ENCODE measurements at regions not wholly inside any gene's neighbourhood (a gene's known extent, or its start where the extent isn't known, plus 50 kb on each side); places are given as distances from the start of the nearest gene placed in this dataset.
"Not testable (repeated sequence)": the region's sequence is repeated elsewhere in the genome, so short reads cannot be mapped to it uniquely, and the experiment has no call there.

GRCh38 chr14:30023350-30023749, 95.7 kb upstream of the PRKD1 start:
- H3K9me3 ChIP-seq (ENCODE audit: control extremely low read depth in 1 of 5, control insufficient read depth in 4 of 5, insufficient read depth in 2 of 5, low read depth in 1 of 5, low read length in 4 of 5); H3K4me3 ChIP-seq (ENCODE audit: control insufficient read depth in 1 of 7, extremely low read depth in 1 of 7, insufficient read depth in 4 of 7, low read depth in 2 of 7, low read length in 6 of 7); H3K36me3 ChIP-seq (ENCODE audit: control insufficient read depth in 4 of 4, insufficient read depth in 4 of 4, low read length in 3 of 4); H3K27ac ChIP-seq (ENCODE audit: insufficient read depth in 1 of 2, low read depth in 1 of 2, low read length in 2 of 2, poor library complexity in 1 of 2, severe bottlenecking in 2 of 2); H3K4me1 ChIP-seq (ENCODE audit: control extremely low read depth in 1 of 4, control insufficient read depth in 4 of 4, insufficient read depth in 4 of 4, low read length in 3 of 4); CTCF ChIA-PET; POLR2A ChIA-PET; DNase-seq; H3K27me3 ChIP-seq (replicated peaks in 2 of 5; ENCODE audit: control insufficient read depth in 4 of 5, insufficient read depth in 5 of 5, low read length in 4 of 5): not testable (repeated sequence)
- 95% methylated on average over 4 of the region's 5 CpGs for WGBS (ENCODE audit: insufficient coverage)

GRCh38 chr14:30034152-30034551, 106.5 kb upstream of the PRKD1 start:
- no peaks in the 10 kb centered on the region for H3K4me1 ChIP-seq (ENCODE audit: control extremely low read depth in 1 of 4, control insufficient read depth in 4 of 4, insufficient read depth in 4 of 4, low read length in 3 of 4)
- POLR2A ChIA-PET = no interaction called here
- H3K36me3 ChIP-seq (ENCODE audit: control insufficient read depth in 4 of 4, insufficient read depth in 4 of 4, low read length in 3 of 4) = no peaks in the 10 kb centered on the region
- H3K9me3 ChIP-seq (ENCODE audit: control extremely low read depth in 1 of 5, control insufficient read depth in 4 of 5, insufficient read depth in 2 of 5, low read depth in 1 of 5, low read length in 4 of 5) = peaks cover 0 to 4% (median 0%) of the 10 kb centered on the region in 5 experiments
- CTCF ChIA-PET = no interaction called here
- no peak overlapping the region for H3K27ac ChIP-seq (ENCODE audit: insufficient read depth in 1 of 2, low read depth in 1 of 2, low read length in 2 of 2, poor library complexity in 1 of 2, severe bottlenecking in 2 of 2)
- H3K4me3 ChIP-seq (ENCODE audit: control insufficient read depth in 1 of 7, extremely low read depth in 1 of 7, insufficient read depth in 4 of 7, low read depth in 2 of 7, low read length in 6 of 7) = no peak overlapping the region
- H3K27me3 ChIP-seq (replicated peaks in 2 of 5; ENCODE audit: control insufficient read depth in 4 of 5, insufficient read depth in 5 of 5, low read length in 4 of 5) = no peaks in the 10 kb centered on the region
- WGBS (ENCODE audit: insufficient coverage) = no CpG with 5 or more reads among the region's 1 CpG
- no peak for DNase-seq

DNA sequence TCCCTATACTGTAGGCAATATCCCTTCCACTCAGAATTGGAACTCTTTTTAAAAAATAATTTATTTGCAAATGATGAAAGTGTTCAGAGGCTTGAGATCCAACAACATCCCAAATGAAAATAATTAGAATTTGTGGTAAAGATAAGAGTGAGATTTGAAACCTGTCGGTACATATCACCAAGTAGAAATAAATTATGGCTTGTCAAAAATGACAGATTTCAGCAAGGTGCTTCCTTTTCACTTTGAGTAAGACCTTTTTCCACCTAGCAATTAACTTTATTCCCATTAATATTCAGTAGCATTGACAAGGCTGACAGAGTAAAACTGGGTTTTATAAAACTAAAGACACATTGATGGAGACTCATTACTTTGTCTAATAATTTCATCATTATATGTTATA, 107.7 kb upstream of the PRKD1 start:
- Histone ChIP-seq H3K4me3 (ENCODE audit: control insufficient read depth in 1 of 7, extremely low read depth in 1 of 7, insufficient read depth in 4 of 7, low read depth in 2 of 7, low read length in 6 of 7) (no peak overlapping the region), H3K9me3 (ENCODE audit: control extremely low read depth in 1 of 5, control insufficient read depth in 4 of 5, insufficient read depth in 2 of 5, low read depth in 1 of 5, low read length in 4 of 5) (peaks cover 0 to 4% (median 0%) of the 10 kb centered on the region in 5 experiments), H3K4me1 (ENCODE audit: control extremely low read depth in 1 of 4, control insufficient read depth in 4 of 4, insufficient read depth in 4 of 4, low read length in 3 of 4) (no peaks in the 10 kb centered on the region), H3K27me3 (replicated peaks in 2 of 5; ENCODE audit: control insufficient read depth in 4 of 5, insufficient read depth in 5 of 5, low read length in 4 of 5) (no peaks in the 10 kb centered on the region), H3K27ac (ENCODE audit: insufficient read depth in 1 of 2, low read depth in 1 of 2, low read length in 2 of 2, poor library complexity in 1 of 2, severe bottlenecking in 2 of 2) (no peak overlapping the region), H3K36me3 (ENCODE audit: control insufficient read depth in 4 of 4, insufficient read depth in 4 of 4, low read length in 3 of 4) (no peaks in the 10 kb centered on the region)
- POLR2A ChIA-PET = no interaction called here
- 40% methylated on average over 1 of the region's 1 CpG for WGBS (ENCODE audit: insufficient coverage)
- CTCF ChIA-PET = interaction anchor here (0.5 kb wide), 1 partner anchor 187 kb away, joined by 3 read pairs; no protein-coding TSS in a partner anchor
- no peak for DNase-seq

- H3K36me3 ChIP-seq (ENCODE audit: control insufficient read depth in 4 of 4, insufficient read depth in 4 of 4, low read length in 3 of 4) = no peaks in the 10 kb centered on the region
- no peak overlapping the region for H3K4me3 ChIP-seq (ENCODE audit: control insufficient read depth in 1 of 7, extremely low read depth in 1 of 7, insufficient read depth in 4 of 7, low read depth in 2 of 7, low read length in 6 of 7)
- 81% methylated on average over 4 of the region's 5 CpGs for WGBS (ENCODE audit: insufficient coverage)
- POLR2A ChIA-PET = interaction anchor here (0.5 kb wide), 1 partner anchor 267 kb away, joined by 3 read pairs; no protein-coding TSS in a partner anchor
- no peak overlapping the region for H3K27ac ChIP-seq (ENCODE audit: insufficient read depth in 1 of 2, low read depth in 1 of 2, low read length in 2 of 2, poor library complexity in 1 of 2, severe bottlenecking in 2 of 2)
- no peaks in the 10 kb centered on the region for H3K27me3 ChIP-seq (replicated peaks in 2 of 5; ENCODE audit: control insufficient read depth in 4 of 5, insufficient read depth in 5 of 5, low read length in 4 of 5)
- H3K4me1 ChIP-seq (ENCODE audit: control extremely low read depth in 1 of 4, control insufficient read depth in 4 of 4, insufficient read depth in 4 of 4, low read length in 3 of 4) = no peaks in the 10 kb centered on the region
- DNase-seq = no peak
- no peaks in the 10 kb centered on the region for H3K9me3 ChIP-seq (ENCODE audit: control extremely low read depth in 1 of 5, control insufficient read depth in 4 of 5, insufficient read depth in 2 of 5, low read depth in 1 of 5, low read length in 4 of 5)
- CTCF ChIA-PET = no interaction called here
These were observed 118.1 kb upstream of the PRKD1 start for GRCh38 chr14:30045720-30046119.

- Histone ChIP-seq H3K9me3 (ENCODE audit: control extremely low read depth in 1 of 5, control insufficient read depth in 4 of 5, insufficient read depth in 2 of 5, low read depth in 1 of 5, low read length in 4 of 5) (no peaks in the 10 kb centered on the region), H3K27ac (ENCODE audit: insufficient read depth in 1 of 2, low read depth in 1 of 2, low read length in 2 of 2, poor library complexity in 1 of 2, severe bottlenecking in 2 of 2) (no peak overlapping the region), H3K4me1 (ENCODE audit: control extremely low read depth in 1 of 4, control insufficient read depth in 4 of 4, insufficient read depth in 4 of 4, low read length in 3 of 4) (no peaks in the 10 kb centered on the region), H3K36me3 (ENCODE audit: control insufficient read depth in 4 of 4, insufficient read depth in 4 of 4, low read length in 3 of 4) (no peaks in the 10 kb centered on the region), H3K4me3 (ENCODE audit: control insufficient read depth in 1 of 7, extremely low read depth in 1 of 7, insufficient read depth in 4 of 7, low read depth in 2 of 7, low read length in 6 of 7) (no peak overlapping the region), H3K27me3 (replicated peaks in 2 of 5; ENCODE audit: control insufficient read depth in 4 of 5, insufficient read depth in 5 of 5, low read length in 4 of 5) (no peaks in the 10 kb centered on the region)
- POLR2A ChIA-PET = no interaction called here
- DNase-seq = no peak
- CTCF ChIA-PET = no interaction called here
- 90% methylated on average over 1 of the region's 2 CpGs for WGBS (ENCODE audit: insufficient coverage)
These were observed 125.5 kb upstream of the PRKD1 start for GRCh38 chr14:30053103-30053502.

- Histone ChIP-seq H3K9me3 (ENCODE audit: control extremely low read depth in 1 of 5, control insufficient read depth in 4 of 5, insufficient read depth in 2 of 5, low read depth in 1 of 5, low read length in 4 of 5) (no peaks in the 10 kb centered on the region), H3K4me1 (ENCODE audit: control extremely low read depth in 1 of 4, control insufficient read depth in 4 of 4, insufficient read depth in 4 of 4, low read length in 3 of 4) (no peaks in the 10 kb centered on the region), H3K27ac (ENCODE audit: insufficient read depth in 1 of 2, low read depth in 1 of 2, low read length in 2 of 2, poor library complexity in 1 of 2, severe bottlenecking in 2 of 2) (no peak overlapping the region), H3K36me3 (ENCODE audit: control insufficient read depth in 4 of 4, insufficient read depth in 4 of 4, low read length in 3 of 4) (no peaks in the 10 kb centered on the region), H3K27me3 (replicated peaks in 2 of 5; ENCODE audit: control insufficient read depth in 4 of 5, insufficient read depth in 5 of 5, low read length in 4 of 5) (no peaks in the 10 kb centered on the region), H3K4me3 (ENCODE audit: control insufficient read depth in 1 of 7, extremely low read depth in 1 of 7, insufficient read depth in 4 of 7, low read depth in 2 of 7, low read length in 6 of 7) (no peak overlapping the region)
- ChIA-PET POLR2A (no interaction called here), CTCF (no interaction called here)
- no peak for DNase-seq
These were observed 126.6 kb upstream of the PRKD1 start for GRCh38 chr14:30054201-30054600.

GRCh38 chr14:30058401-30058800, 130.8 kb upstream of the PRKD1 start:
- H3K27me3 ChIP-seq (replicated peaks in 2 of 5; ENCODE audit: control insufficient read depth in 4 of 5, insufficient read depth in 5 of 5, low read length in 4 of 5) = no peaks in the 10 kb centered on the region
- no peaks in the 10 kb centered on the region for H3K36me3 ChIP-seq (ENCODE audit: control insufficient read depth in 4 of 4, insufficient read depth in 4 of 4, low read length in 3 of 4)
- WGBS (ENCODE audit: insufficient coverage) = 100% methylated on average over 1 of the region's 1 CpG
- no peaks in the 10 kb centered on the region for H3K9me3 ChIP-seq (ENCODE audit: control extremely low read depth in 1 of 5, control insufficient read depth in 4 of 5, insufficient read depth in 2 of 5, low read depth in 1 of 5, low read length in 4 of 5)
- DNase-seq = no peak
- no peak overlapping the region for H3K27ac ChIP-seq (ENCODE audit: insufficient read depth in 1 of 2, low read depth in 1 of 2, low read length in 2 of 2, poor library complexity in 1 of 2, severe bottlenecking in 2 of 2)
- H3K4me3 ChIP-seq (ENCODE audit: control insufficient read depth in 1 of 7, extremely low read depth in 1 of 7, insufficient read depth in 4 of 7, low read depth in 2 of 7, low read length in 6 of 7) = no peak overlapping the region
- POLR2A ChIA-PET = no interaction called here
- no peaks in the 10 kb centered on the region for H3K4me1 ChIP-seq (ENCODE audit: control extremely low read depth in 1 of 4, control insufficient read depth in 4 of 4, insufficient read depth in 4 of 4, low read length in 3 of 4)
- CTCF ChIA-PET = no interaction called here
